ENCODE measurements at regions not wholly inside any gene's neighbourhood (a gene's known extent, or its start where the extent isn't known, plus 50 kb on each side); places are given as distances from the start of the nearest gene placed in this dataset.

GRCh38 chr6:114605656-114606055, 262.8 kb upstream of the HS3ST5 start:
- no peak for DNase-seq

- no peak for DNase-seq
These were observed 257.6 kb upstream of the HS3ST5 start for GRCh38 chr6:114600381-114600780.

- no peak for DNase-seq
These were observed 252.8 kb upstream of the HS3ST5 start for GRCh38 chr6:114595591-114595990.

DNA sequence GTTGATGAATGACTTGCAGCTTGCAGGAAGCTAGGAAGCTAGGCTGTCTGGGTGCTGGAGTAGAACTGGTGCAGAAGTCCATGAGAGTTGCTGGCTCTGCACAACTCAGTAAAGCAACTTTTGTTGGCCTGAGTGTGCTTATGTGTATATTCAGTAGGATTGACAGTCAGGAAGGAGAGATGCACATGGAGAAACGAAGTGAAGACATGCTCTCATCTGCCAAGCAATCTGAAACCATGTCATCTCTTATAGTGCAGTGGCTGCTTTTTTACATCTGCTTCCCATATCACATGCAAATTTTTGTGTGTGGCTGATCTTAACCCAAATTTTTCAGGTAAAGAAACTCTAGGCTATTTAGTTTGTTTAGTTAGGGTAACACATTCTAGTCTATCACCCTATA, 252.4 kb upstream of the HS3ST5 start:
- DNase-seq = no peak

- DNase-seq = no peak
These were observed 249.7 kb upstream of the HS3ST5 start for GRCh38 chr6:114592506-114592905.

DNA sequence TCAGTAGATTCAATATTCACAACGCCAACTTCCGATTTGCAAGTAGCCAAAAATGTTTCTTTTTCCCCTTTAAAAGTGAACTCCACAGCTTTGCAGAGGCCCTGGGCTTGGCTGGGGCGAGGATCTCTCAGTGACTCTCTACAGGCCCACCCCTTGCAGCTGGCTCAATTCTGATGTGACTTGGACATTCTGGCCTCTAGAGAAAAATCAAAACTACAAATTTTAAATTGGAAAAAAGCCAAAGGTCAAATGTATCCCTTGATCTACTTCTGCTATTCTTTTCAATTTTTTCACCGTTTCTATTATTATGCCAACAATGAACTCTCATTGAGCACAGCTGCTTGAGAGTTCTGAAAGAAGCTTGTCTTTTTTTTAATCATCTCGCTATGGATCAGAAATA, 245.9 kb upstream of the HS3ST5 start:
- DNase-seq = no peak

- DNase-seq = no peak
These were observed 243.5 kb upstream of the HS3ST5 start for GRCh38 chr6:114586298-114586697.

- no peak for DNase-seq
These were observed 238.5 kb upstream of the HS3ST5 start for GRCh38 chr6:114581293-114581692.

GRCh38 chr6:114580882-114581281, 238.1 kb upstream of the HS3ST5 start:
- DNase-seq = no peak

- DNase-seq = no peak
These were observed 236.7 kb upstream of the HS3ST5 start for GRCh38 chr6:114579486-114579885.

GRCh38 chr6:114577109-114577508, 234.3 kb upstream of the HS3ST5 start:
- DNase-seq = no peak

DNA sequence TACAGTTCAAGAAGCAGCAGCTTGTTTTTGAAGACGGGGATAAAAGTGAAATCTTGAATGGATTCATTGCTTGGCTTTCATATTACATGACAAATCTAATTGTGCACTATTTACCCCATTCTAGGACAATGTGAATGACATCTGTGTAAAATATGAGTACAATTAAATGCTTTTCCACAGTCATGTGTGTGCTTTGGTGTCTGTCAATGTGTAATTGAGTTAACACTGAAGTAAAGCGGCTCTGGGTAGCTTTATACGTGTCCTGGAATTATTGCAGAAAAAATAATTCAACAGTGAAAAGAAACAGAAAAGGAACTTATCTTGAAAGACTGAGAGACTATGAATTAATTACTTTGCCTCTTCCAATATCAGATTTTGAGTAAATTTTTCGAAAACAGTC, 233.5 kb upstream of the HS3ST5 start:
- no peak for DNase-seq

GRCh38 chr6:114569669-114570068, 226.8 kb upstream of the HS3ST5 start:
- no peak for DNase-seq

DNA sequence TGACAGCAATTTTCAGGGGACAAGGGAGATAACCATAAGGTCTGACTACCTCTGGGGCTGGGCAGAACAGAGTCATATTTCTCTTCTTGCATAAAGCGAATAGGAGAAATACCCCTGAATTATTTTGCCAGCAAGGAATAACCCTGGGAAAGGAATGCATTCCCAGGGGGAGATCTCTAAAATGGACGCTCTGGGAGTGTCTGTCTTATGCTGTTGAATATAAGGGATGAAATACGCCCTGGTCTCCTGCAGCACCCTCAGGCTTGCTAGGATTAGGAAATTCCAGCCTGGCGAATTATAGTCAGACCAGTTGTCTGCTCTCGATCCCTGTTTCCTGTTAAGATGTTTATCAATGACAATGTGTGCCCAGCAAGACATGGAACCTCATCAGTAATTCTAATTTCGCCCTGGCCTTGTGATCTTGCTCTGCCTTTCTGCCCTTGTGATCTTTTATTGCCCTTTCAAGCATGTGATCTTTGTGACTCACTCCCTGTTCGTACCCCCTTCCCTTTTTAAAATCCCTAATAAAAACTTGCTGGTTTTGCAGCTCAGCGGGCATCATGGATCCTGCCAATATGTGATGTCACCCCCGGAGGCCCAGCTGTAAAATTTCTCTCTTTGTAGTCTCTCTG, 221.6 kb upstream of the HS3ST5 start:
- no peak for DNase-seq

- no peak for DNase-seq
These were observed 216.6 kb upstream of the HS3ST5 start for GRCh38 chr6:114559419-114559818.

DNA sequence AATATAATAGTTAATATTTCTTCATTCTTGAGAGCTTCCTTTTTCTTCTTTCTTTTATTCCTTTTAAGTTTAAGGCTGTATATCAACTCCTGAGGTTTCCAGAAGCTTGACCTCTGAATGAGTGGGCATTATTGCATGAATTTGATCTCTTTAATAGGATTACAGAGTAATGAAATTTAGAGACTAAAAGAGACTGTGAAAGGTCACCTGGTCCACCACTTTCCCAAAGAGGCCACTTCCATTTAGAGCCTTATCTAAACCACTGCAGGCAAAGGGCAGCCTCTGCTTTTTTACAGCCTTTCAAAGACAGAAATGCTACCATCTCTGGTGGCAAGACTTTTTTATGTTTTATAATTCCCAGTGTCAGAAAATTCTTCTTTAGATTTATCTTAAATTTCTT, 215.3 kb upstream of the HS3ST5 start:
- no peak for DNase-seq

- no peak for DNase-seq
These were observed 214.1 kb upstream of the HS3ST5 start for GRCh38 chr6:114556846-114557488.

GRCh38 chr6:114550316-114550715, 207.5 kb upstream of the HS3ST5 start:
- DNase-seq = no peak

- DNase-seq = no peak
These were observed 200.9 kb upstream of the HS3ST5 start for GRCh38 chr6:114543696-114544095.

- DNase-seq = no peak
These were observed 199.0 kb upstream of the HS3ST5 start for GRCh38 chr6:114541794-114542193.

GRCh38 chr6:114537977-114538376, 195.2 kb upstream of the HS3ST5 start:
- no peak for DNase-seq

DNA sequence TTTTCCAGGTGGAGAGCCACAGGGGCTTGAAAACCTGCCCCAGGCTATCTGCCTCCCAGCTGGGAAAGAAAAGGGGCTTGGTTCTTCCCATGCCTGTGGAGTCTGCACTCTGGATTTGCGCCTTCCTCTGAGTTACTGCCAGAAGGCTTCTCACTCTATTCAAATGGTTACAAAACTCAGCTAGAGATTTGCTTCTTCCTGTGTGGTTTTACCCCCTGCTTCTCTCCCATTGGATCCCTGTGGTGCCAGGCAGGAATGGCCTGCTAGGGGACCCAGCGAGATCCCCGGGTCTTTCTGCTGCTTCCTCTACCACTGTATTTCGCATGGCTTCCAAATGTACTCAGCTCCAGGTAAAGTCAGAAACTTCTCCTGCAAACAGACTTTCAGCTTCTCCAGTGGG, 192.0 kb upstream of the HS3ST5 start:
- no peak for DNase-seq

GRCh38 chr6:114524081-114524480, 181.3 kb upstream of the HS3ST5 start:
- no peak for DNase-seq

DNA sequence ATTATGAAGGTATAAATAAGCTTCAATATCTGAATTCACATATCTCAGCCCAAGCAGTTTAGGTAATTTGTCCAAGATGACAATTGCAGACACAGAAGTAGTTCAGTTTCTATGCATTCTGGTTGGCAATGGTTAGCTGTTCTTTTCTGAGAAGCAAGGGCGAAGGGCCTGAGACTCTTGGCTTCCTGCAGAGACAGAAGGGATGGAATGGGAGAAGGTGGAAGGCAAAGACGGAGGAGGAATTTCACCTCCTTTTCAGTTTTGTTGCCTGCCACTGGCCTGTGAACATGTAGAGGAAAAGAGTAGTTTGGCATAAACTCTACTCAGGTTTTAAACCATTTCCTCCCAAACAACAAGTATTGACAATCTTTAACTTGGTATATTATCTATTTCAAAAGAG, 180.7 kb upstream of the HS3ST5 start:
- no peak for DNase-seq

DNA sequence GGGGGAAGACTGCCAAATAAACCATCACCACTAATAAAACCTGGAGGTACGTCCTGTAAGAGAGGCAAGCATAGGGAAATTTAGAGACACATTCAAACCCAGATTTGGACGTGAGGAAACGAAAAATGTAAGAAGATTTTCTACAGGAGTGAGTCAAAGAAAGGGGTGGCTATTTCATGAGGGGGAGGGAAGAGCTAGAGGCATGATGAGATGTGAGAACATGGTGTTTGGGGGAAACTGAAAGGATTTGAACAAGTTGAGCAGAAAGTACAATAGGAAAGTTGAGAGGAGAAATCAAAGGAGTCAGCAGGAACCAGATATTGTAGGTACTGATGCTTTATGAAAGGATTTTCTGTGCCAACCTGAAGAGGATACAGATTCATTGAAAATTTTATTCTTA, 179.1 kb upstream of the HS3ST5 start:
- DNase-seq = no peak
